GM19372 (cell line): ENCODE measurements at regions not wholly inside any gene's neighbourhood (a gene's known extent, or its start where the extent isn't known, plus 50 kb on each side); places are given as distances from the start of the nearest gene placed in this dataset.
A peak's percentile ranks its signal among the peaks of the same experiment; 100 is the strongest.
"Not testable (repeated sequence)": the region's sequence is repeated elsewhere in the genome, so short reads cannot be mapped to it uniquely, and the experiment has no call there.

Experiments used
- ATAC-seq: cut with Tn5 transposase; IDR thresholded peaks from one replicate; pipeline ENCODE4 v1.9.1; 2021; ENCODE audit warnings: mild to moderate bottlenecking, low read depth, moderate library complexity; ENCODE audit not compliant: unreplicated experiment

- ATAC-seq = no peak
These were observed 192.2 kb downstream of the MCHR2 start for GRCh38 chr6:99801805-99802204.

DNA sequence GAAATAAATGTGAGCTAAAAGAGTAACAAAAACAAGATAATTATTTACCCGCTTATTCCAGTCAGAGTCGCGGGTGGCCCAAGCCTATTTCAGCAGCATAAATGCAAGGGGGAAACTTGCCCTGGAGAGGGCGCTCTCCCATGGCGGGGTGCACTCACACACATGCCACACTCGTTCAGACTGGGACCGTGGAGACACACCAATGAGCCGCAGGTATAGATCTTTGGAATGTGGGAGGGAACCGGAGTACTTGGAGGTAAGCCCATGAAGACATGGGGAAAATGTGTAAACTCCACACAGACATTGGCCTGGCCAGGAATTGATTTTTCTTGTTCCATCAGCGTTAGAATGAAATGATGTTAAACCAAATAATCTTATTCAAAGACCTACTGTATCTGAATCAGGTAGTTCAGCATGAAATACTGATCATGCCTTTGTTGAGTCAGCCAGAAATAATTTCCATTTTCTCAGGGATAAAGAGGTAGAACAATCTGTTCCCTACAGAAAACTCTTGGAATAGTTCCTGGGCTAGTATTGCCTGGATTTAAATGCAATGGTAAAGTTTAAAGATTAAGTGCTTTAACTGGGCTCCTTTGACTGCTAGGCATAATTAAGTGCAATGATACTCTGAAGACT is 191.5 kb downstream of the MCHR2 start:
- ATAC-seq = no peak

DNA sequence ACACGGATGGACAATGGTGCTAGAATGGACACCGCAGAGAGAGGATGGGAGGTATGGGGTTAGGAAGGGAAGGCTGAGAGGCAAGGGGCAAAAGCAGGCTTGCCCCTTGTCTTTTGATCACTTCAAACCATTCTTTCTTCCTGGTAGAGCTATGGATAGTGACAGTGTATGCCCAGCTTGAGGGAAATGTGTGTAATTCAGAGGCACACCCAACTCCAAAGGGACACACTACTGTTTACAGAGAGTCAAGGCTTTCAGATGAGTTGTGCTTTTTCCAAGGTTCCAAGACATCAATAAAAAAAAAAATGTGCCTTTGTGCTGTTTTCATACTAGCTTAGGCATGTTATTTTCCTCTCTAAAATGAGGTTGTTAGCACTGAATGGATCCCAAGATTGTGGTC is 185.0 kb downstream of the MCHR2 start:
- ATAC-seq = no peak

DNA sequence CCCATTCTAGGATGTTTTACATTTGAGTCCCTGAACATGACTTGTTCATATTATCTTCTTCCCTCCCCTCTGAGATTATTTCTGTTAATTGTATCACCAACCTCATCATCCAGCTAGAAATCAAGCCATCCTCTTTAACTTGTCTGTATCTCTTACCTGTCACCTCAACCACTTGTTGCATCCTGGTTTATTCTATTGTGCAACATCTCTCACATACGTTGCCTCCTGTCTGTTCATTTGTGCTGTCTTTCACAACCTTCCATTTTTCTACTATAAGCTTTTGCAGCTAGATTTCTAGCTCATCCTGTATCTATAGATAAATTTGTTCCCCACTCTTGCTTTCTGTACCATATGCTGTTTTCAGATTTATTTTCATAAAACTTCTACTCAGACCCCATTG is 183.7 kb downstream of the MCHR2 start:
- no peak for ATAC-seq

DNA sequence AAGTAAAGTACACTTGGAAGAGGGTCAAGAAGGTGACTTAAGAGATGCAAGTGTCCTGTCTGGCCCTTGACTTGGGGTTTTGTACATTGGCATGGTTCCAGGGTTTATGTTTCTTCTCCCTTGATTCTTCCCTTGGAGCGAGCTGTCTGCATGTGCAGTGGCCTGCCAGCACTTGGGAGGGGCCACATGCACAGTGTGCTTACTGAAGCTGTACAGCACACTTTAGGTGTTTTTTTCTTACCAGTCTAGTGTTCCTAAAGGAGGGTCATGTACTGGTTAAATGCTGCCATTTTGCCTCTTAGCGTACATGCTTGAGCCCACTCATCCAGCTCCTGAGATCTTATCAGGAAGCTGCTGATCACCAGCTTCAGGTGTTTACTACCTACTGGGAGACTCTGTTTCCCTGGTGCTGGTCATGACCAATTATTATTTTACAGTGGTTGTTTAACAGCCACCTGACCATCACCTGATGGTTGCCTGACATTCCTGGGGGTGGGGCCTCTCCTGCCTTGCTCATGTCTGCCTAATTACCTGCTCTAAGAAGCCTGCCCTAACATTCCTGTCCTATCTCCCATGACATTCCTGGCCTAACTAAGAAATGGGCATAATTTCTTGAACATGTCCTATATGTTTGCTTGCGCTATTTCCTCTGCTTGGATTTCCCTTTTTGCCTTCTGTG is 182.9 kb downstream of the MCHR2 start:
- no peak for ATAC-seq

- ATAC-seq = no peak
These were observed 182.4 kb downstream of the MCHR2 start for GRCh38 chr6:99811636-99812035.

DNA sequence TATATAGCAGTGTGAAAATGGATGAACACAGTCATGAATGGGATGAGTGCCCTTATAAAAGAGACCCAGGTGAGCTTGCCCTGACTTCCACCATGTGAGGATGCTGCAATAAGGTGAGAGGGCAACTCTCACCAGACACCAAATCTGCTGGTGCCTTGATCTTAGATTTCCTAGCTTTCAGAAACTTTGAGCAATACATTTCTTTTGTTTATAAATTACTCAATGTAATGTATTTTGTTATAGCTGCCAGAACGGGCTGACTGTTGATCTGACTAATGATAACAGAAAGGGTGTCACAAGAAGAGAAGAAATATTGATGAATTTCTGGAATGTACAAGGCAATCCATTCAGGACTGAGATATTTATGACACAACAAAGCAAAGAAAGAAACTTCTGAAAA is 180.5 kb downstream of the MCHR2 start:
- no peak for ATAC-seq

DNA sequence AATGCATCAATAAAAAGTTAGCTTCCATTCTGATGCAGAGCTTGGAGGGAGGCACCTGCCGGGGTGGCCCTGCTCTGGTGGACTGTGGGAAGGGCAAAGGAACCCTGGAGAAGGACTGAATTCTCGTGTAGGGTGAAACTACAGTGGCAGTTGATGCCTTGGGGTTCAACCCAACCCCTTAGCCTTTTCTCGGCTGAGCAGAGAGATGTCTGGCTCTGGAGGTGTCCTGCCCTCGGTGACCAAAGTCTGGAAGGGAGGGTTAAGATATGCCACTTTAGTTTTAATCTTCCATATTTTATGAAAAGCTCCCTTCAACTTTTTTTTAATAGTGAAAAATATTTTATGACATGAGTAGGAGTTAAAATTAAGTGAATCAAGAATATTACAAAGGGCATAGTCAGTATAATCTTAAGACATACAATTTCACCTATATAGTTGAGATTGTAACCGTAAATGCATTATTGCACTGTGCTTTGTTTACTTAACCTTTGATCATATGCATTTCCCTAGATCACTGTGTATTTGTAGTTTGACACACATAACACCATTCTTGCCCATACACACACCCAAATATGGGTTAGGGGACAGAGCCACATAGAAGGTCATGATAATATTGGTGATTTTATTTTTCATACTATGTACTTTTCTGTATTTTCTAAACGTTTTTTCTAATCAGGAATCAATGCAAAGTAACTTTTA is 179.6 kb downstream of the MCHR2 start:
- ATAC-seq = no peak

DNA sequence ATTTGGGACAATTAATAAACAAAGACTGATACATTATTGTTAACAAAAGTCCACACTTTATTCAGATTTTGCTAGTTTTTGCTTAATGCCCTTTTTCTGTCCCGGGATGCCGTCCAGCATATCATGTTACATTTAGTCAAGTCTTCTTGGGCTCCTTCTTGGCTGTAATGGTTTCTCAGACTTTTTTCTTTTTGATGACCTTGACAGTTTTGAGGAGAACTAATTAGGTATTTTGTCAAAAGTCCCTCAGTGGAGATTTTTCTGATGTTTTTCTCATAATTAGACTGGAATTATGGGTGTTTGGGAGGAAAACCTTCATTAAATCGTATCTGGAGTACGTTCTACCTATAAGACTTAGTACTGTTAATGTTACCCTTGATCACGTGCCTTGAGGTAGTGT is 177.2 kb downstream of the MCHR2 start:
- no peak for ATAC-seq

- ATAC-seq = no peak
These were observed 175.9 kb downstream of the MCHR2 start for GRCh38 chr6:99818161-99818560.

- ATAC-seq = no peak
These were observed 174.2 kb downstream of the MCHR2 start for GRCh38 chr6:99819853-99820252.

DNA sequence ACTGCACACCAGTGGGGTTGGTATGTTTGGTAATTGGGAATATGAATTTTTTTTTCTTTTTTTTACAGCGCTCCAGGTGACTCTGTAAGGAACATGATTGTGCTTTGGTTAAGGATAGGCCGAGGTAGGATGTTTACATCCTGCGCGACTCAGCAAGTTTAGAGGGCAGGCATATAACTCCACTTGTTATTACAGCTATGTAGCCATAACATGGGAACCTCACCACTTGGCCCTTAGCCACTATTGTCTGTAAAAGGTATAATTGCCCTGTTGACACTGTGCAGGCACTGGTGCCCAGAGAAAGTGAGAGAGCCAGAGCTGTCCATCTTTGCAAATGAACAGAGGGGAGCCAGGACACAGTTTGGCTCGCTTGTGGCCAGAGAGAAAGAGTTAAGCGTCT is 172.9 kb downstream of the MCHR2 start:
- ATAC-seq = no peak

DNA sequence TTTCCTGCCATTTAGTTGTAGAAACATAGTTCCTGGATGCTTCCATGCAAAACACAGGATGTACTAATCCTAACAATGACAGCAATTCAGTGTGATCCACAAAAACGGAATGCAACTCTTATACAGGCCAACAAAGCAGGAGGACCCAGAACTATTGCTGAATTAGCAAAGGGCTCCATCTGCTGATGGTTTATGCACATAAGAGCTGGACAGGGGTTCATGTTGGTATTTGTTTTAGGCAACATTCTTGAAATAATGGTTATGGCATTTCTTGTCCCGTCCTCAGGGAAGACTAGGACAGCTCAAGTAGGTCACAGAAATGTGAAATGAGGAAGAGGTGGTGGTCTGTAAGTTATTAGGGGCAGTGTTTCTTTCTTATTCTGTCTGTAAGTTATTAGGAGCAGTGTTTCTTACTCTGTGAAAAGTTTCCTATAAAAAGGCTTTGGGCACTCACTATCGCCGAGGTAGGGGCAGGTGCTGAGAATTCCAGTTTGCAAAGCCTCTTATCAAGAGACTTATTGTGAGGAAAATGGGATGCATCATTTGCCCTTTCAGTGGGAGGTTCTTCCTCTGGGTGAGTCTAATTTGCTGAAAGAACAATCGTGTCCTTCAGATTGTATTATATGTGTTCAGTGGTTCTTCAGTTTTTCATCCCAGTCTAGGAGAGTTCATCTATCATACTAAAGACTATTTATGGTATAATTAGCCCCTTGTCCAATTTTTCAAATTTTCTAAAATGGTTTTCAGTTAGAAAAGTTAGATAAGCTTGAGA is 171.1 kb downstream of the MCHR2 start:
- peak; percentile 83 for ATAC-seq

DNA sequence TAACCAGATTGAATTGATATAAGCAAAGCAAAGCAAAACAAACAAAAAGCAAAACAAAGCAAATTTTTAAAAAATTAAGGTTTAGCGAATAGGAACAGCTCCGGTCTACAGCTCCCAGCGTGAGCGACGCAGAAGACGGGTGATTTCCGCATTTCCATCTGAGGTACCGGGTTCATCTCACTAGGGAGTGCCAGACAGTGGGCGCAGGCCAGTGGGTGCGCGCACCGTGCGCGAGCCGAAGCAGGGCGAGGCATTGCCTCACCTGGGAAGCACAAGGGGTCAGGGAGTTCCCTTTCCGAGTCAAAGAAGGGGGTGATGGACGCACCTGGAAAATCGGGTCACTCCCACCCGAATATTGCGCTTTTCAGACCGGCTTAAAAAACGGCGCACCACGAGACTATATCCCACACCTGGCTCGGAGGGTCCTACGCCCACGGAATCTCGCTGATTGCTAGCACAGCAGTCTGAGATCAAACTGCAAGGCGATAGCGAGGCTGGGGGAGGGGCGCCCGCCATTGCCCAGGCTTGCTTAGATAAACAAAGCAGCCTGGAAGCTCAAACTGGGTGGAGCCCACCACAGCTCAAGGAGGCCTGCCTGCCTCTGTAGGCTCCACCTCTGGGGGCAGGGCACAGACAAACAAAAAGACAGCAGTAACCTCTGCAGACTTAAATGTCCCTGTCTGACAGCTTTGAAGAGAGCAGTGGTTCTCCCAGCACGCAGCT is 170.3 kb downstream of the MCHR2 start:
- ATAC-seq = not testable (repeated sequence)

GRCh38 chr6:99833034-99833433 is 161.0 kb downstream of the MCHR2 start:
- no peak for ATAC-seq

DNA sequence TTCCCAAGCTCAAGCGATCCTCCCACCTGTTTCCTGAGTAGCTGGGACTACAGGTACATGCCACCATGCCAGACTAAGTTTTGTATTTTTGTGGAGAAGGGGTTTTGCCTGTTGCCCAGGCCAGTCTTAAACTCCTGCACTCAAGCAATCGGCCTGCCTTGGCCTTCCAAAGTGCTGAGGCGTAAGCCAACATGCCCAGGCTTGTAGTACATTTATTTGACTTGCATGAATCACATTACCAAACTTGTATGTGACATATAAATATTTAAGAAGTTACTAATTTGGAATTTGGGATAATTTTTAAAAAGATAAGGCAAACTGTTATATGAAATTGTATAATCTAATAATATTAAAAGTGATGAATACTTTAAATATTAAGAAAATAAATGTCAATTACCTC is 157.6 kb downstream of the MCHR2 start:
- no peak for ATAC-seq

DNA sequence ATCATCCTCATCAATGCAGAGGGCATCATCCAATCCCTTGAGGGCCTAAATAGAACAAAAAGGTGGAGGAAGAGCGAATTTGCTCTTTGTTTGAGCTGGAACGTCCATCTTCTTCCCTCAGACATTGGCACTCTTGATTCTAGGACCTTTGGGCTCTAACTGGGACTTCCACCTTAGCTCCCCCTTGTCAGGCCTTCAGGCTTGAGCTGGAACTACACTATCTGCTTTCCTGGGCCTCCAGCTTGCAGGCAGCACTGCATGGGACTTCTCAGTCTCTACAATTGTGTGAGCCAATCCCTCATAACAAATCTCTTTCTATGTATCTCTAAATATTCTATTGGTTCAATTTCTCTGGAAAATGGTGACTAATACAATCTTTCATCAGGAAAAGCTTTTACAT is 155.4 kb downstream of the MCHR2 start:
- no peak for ATAC-seq

GRCh38 chr6:99841297-99841696 is 152.7 kb downstream of the MCHR2 start:
- no peak for ATAC-seq

DNA sequence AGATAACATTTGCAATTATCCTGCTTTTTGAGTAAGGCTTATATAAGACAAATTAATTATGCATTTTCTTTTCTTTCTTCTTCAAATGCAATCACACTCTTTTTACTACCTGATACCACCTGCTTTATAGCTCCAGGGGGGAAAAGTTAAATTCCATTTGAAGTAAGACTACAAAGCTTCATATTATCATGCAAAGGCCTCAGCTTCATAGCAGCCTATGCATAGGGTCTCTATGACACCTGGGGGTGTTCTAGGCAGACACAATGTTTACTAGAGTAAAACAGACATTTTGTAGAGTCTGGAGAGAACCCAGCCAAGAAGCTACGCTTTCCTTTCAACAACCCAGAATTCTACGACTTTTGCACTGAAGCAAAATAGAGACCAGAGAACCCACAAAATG is 148.0 kb downstream of the MCHR2 start:
- no peak for ATAC-seq

DNA sequence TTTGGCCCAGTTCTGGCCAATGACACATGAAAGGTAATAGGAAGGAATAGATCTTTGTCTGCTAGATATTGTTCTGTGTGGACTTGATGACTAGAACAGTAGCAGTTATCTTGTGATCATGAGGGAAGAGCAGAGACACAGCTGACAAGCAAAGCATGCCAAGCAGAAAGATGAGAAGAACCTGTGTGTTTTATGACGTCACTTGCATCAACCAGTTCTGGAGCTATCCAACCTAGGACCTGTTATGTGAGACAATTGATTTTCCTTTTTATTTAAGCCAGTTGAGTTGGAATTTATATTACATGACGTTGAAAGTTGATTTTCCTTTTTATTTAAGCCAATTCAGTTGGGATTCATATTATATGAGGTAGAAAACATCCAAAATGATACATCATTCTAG is 143.2 kb downstream of the MCHR2 start:
- no peak for ATAC-seq

GRCh38 chr6:99852031-99852430 is 142.0 kb downstream of the MCHR2 start:
- ATAC-seq = no peak
